GM23338 (cell line): ENCODE measurements at regions not wholly inside any gene's neighbourhood (a gene's known extent, or its start where the extent isn't known, plus 50 kb on each side); places are given as distances from the start of the nearest gene placed in this dataset.

Experiments used
- ATAC-seq: fragments of 200-7000 bp; cut with Tn5 transposase; 3 replicates; pipeline ENCODE4 v1.9.1; 2020
- DNase-seq: peaks from one replicate; pipeline ENCODE4 v3.0.0-alpha.2; 2015; ENCODE audit warnings: low spot score
- H2AFZ ChIP-seq: fragments of 200-600 bp; sonication (generic); 2 replicates; pipeline ENCODE4 v1.8.0; 2016; ENCODE audit warnings: antibody characterized with exemption, mild to moderate bottlenecking, moderate library complexity
- H3F3A ChIP-seq: fragments of 200-600 bp; sonication (generic); replicated peaks from 2 replicates; pipeline ENCODE4 v1.8.0; 2017; ENCODE audit warnings: antibody characterized with exemption, mixed run types, low read depth
- H3K27ac ChIP-seq: fragments of 200-600 bp; sonication (generic); 2 replicates; pipeline ENCODE4 v1.6.1; 2016; ENCODE audit warnings: low read depth
- H3K27me3 ChIP-seq: fragments of 200-600 bp; sonication (generic); 2 replicates; pipeline ENCODE4 v1.8.0; 2016; ENCODE audit warnings: mild to moderate bottlenecking, mixed run types, moderate library complexity; ENCODE audit not compliant: insufficient read depth
- H3K36me3 ChIP-seq: fragments of 200-600 bp; sonication (generic); 2 replicates; pipeline ENCODE4 v1.8.0; 2016; ENCODE audit warnings: mild to moderate bottlenecking; ENCODE audit not compliant: insufficient read depth
- H3K4me1 ChIP-seq: fragments of 200-600 bp; sonication (generic); 2 replicates; pipeline ENCODE4 v1.8.0; 2016; ENCODE audit warnings: mild to moderate bottlenecking, moderate library complexity; ENCODE audit not compliant: insufficient read depth
- H3K4me2 ChIP-seq: fragments of 200-600 bp; sonication (generic); 2 replicates; pipeline ENCODE4 v1.7.1; 2017; ENCODE audit warnings: mixed run types
- H3K4me3 ChIP-seq: fragments of 200-600 bp; sonication (generic); 2 replicates; pipeline ENCODE4 v1.6.1; 2016; ENCODE audit warnings: mixed run types
- H3K79me2 ChIP-seq: fragments of 200-600 bp; sonication (generic); replicated peaks from 2 replicates; pipeline ENCODE4 v1.8.0; 2017; ENCODE audit warnings: mild to moderate bottlenecking; ENCODE audit not compliant: insufficient read depth
- H3K9me2 ChIP-seq: fragments of 200-600 bp; sonication (generic); 2 replicates; pipeline ENCODE4 v1.8.0; 2017; ENCODE audit not compliant: insufficient read depth
- H4K20me1 ChIP-seq: fragments of 200-600 bp; sonication (generic); replicated peaks from 2 replicates; pipeline ENCODE4 v1.8.0; 2017; ENCODE audit warnings: mild to moderate bottlenecking; ENCODE audit not compliant: insufficient read depth
- H3K27ac Mint-ChIP-seq: 2 replicates; pipeline ENCODE4 v1.8.0; 2020; ENCODE audit warnings: inconsistent platforms, mild to moderate bottlenecking, moderate library complexity, mixed read lengths
- H3K27me3 Mint-ChIP-seq: 3 replicates; pipeline ENCODE4 v1.8.0; 2022; ENCODE audit warnings: low read depth, mild to moderate bottlenecking, moderate library complexity, mixed read lengths, inconsistent platforms; ENCODE audit not compliant: insufficient read depth, poor library complexity
- H3K36me3 Mint-ChIP-seq: 3 replicates; pipeline ENCODE4 v1.8.0; 2021; ENCODE audit warnings: low read depth, mild to moderate bottlenecking, inconsistent platforms, moderate library complexity, mixed read lengths
- H3K4me1 Mint-ChIP-seq: 3 replicates; pipeline ENCODE4 v1.8.0; 2020; ENCODE audit warnings: mild to moderate bottlenecking, inconsistent platforms, mixed read lengths
- H3K4me3 Mint-ChIP-seq: 3 replicates; pipeline ENCODE4 v1.8.0; 2021; ENCODE audit warnings: moderate library complexity, mild to moderate bottlenecking, inconsistent platforms, mixed read lengths
- H3K9me3 Mint-ChIP-seq: 3 replicates; pipeline ENCODE4 v1.8.0; 2020; ENCODE audit warnings: moderate library complexity, mild to moderate bottlenecking, inconsistent platforms, mixed read lengths
- CREB1 ChIP-seq: fragments of 250-450 bp; sonication (Bioruptor Pico); IDR thresholded peaks from 2 replicates; pipeline ENCODE4 v1.5.0; 2020; ENCODE audit warnings: low read depth, mild to moderate bottlenecking, moderate library complexity
- CTCF ChIP-seq, 2 experiments: fragments of 200-600 bp in 1 of 2; sonication (generic) in 1 of 2; conservative IDR thresholded peaks; 2 replicates each; pipeline versions ENCODE4 v1.5.1 to v1.6.1; 2016 to 2017; ENCODE audit warnings: antibody characterized with exemption in 2 of 2, low read depth in 2 of 2, mild to moderate bottlenecking in 2 of 2, moderate library complexity in 1 of 2
- EZH2phosphoT487 ChIP-seq: fragments of 200-600 bp; sonication (generic); IDR thresholded peaks from one replicate; pipeline ENCODE4 v1.8.1; 2018; ENCODE audit warnings: antibody characterized with exemption; ENCODE audit not compliant: unreplicated experiment
- JUNB ChIP-seq: IDR thresholded peaks from one replicate; pipeline ENCODE4 v1.6.1; 2016; ENCODE audit warnings: antibody characterized with exemption; ENCODE audit not compliant: unreplicated experiment
- POLR2AphosphoS5 ChIP-seq: IDR thresholded peaks from 2 replicates; pipeline ENCODE4 v1.6.1; 2016; ENCODE audit warnings: antibody characterized with exemption, low read depth
- STAT1 ChIP-seq: IDR thresholded peaks from one replicate; pipeline ENCODE4 v1.6.1; 2016; ENCODE audit warnings: antibody characterized with exemption; ENCODE audit not compliant: unreplicated experiment
- ZNF114 ChIP-seq: fragments of 250-450 bp; sonication (Bioruptor Pico); IDR thresholded peaks from 2 replicates; pipeline ENCODE4 v1.5.0; 2020; ENCODE audit warnings: mild to moderate bottlenecking, moderate library complexity
- ZNF331 ChIP-seq: fragments of 250-450 bp; sonication (Bioruptor Pico); IDR thresholded peaks from 2 replicates; pipeline ENCODE4 v1.5.0; 2020; ENCODE audit warnings: low read depth, mild to moderate bottlenecking, moderate library complexity
- ZNF462 ChIP-seq: fragments of 250-450 bp; sonication (Bioruptor Pico); IDR thresholded peaks from 2 replicates; pipeline ENCODE4 v1.5.0; 2020; ENCODE audit warnings: mild to moderate bottlenecking, moderate library complexity

GRCh38 chr3:192063570-192063969, 602.6 kb downstream of the PYDC2 start:
- H3K27ac Mint-ChIP-seq, result no peak overlapping the region; the same call in 1 of the 2 replicates
- no peaks in the 10 kb centered on the region for H3F3A ChIP-seq
- H3K9me2 ChIP-seq, result no peaks in the 10 kb centered on the region
- no peaks in the 10 kb centered on the region for H3K36me3 Mint-ChIP-seq
- H3K27me3 Mint-ChIP-seq, result no peaks in the 10 kb centered on the region
- H3K4me3 ChIP-seq, result 0 out of 2 replicates have a peak overlapping the region, but pooled peaks have one; percentile 10
- no peak overlapping the region for H3K27ac ChIP-seq
- peak overlapping the region; percentile 82 for H2AFZ ChIP-seq
- no peaks in the 10 kb centered on the region for H3K9me3 Mint-ChIP-seq
- H3K4me1 ChIP-seq, result peaks cover 5% of the 10 kb centered on the region
- H3K4me1 Mint-ChIP-seq, result peaks cover 11% of the 10 kb centered on the region
- H4K20me1 ChIP-seq, result no peaks in the 10 kb centered on the region
- H3K27me3 ChIP-seq, result no peaks in the 10 kb centered on the region
- TF ChIP-seq CTCF (conservative IDR thresholded peaks at IDR 0.05; ENCODE audit: low read depth in 2 of 2) (peak in 1 of 2 experiments; percentile 25; a peak in 1 of 4 replicates), ZNF462 (CRISPR knock-in tag) (no peak)
- DNase-seq (peak; percentile 74), ATAC-seq (peak; percentile 99)
- no peaks in the 10 kb centered on the region for H3K79me2 ChIP-seq
- no peaks in the 10 kb centered on the region for H3K36me3 ChIP-seq
- H3K4me3 Mint-ChIP-seq, result no peak overlapping the region
- H3K4me2 ChIP-seq, result peak overlapping the region; percentile 54; the same call in 1 of the 2 replicates

- H3K4me3 Mint-ChIP-seq, result no peak overlapping the region
- no peaks in the 10 kb centered on the region for H3K36me3 ChIP-seq
- H3K27ac Mint-ChIP-seq, result no peak overlapping the region
- no peaks in the 10 kb centered on the region for H3F3A ChIP-seq
- H3K9me2 ChIP-seq, result no peaks in the 10 kb centered on the region
- H4K20me1 ChIP-seq, result no peaks in the 10 kb centered on the region
- no peak overlapping the region for H3K4me2 ChIP-seq
- no peak overlapping the region for H3K4me3 ChIP-seq
- DNase-seq (no peak), ATAC-seq (no peak)
- no peak overlapping the region for H2AFZ ChIP-seq
- peaks cover 5% of the 10 kb centered on the region for H3K4me1 ChIP-seq
- no peaks in the 10 kb centered on the region for H3K36me3 Mint-ChIP-seq
- no peaks in the 10 kb centered on the region for H3K27me3 Mint-ChIP-seq
- peaks cover 11% of the 10 kb centered on the region for H3K4me1 Mint-ChIP-seq
- H3K79me2 ChIP-seq, result no peaks in the 10 kb centered on the region
- H3K27ac ChIP-seq, result no peak overlapping the region
- no peaks in the 10 kb centered on the region for H3K27me3 ChIP-seq
- no peaks in the 10 kb centered on the region for H3K9me3 Mint-ChIP-seq
- TF ChIP-seq POLR2AphosphoS5, result no peak
- no peak for TF ChIP-seq ZNF114 (CRISPR knock-in tag)
- TF ChIP-seq STAT1, result no peak
- TF ChIP-seq CTCF (conservative IDR thresholded peaks at IDR 0.05; ENCODE audit: low read depth in 2 of 2), result no peak
- no peak for TF ChIP-seq JUNB
- no peak for TF ChIP-seq EZH2phosphoT487
- no peak for TF ChIP-seq ZNF331
- no peak for TF ChIP-seq CREB1 (CRISPR knock-in tag)
Measured at GRCh38 chr3:192064959-192065358, 604.0 kb downstream of the PYDC2 start.
